Skeletal muscle cell (primary cell): ENCODE measurements at regions not wholly inside any gene's neighbourhood (a gene's known extent, or its start where the extent isn't known, plus 50 kb on each side); places are given as distances from the start of the nearest gene placed in this dataset.

Experiments
- DNase-seq: peaks from one replicate; pipeline ENCODE4 v3.0.0-alpha.2; 2010; ENCODE audit warnings: low read depth
- H3K4me3 ChIP-seq: 2 replicates; pipeline ENCODE4 v1.5.1; 2011; ENCODE audit warnings: low read depth, mild to moderate bottlenecking, control low read depth, low read length, moderate library complexity

DNA sequence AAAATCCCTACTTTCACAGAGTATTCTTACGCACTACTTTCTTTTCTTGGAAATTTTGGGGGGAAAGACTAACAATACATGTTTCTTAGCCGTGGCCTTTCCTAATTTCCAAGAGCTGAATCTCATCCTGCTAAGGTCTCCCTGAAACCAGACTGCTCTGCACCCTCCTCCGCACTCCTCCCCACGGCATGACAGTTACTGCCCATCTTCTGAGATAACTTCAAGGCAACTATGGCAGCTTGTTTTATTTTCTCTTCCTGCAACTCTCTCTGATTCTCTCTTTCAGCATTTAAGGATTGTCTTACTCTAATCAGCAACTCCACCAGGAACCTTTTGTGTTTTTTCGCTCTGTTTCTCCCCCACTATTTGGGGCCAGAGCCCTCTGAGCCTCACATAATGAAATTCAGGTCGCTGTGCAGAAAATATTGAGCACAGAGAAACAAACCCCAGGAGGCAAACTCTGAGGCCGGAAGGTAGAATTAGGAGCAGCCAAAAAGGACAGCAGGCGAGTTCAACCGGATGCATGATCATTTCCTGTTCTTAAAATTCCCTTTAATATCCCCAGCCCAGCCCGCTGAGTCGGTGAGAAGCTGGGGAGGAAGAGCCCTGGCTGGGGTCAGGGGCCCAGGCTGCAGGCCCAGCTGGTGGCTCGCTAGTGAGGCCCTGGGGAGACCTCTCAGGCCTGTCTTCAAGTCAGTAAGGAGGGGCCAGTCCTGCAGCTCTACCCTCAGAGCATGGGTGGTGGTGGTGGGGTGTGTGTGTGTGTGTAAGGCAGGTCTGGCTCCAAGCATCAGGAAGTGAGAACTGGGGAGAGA, 213.6 kb upstream of the S1PR3 start:
- no peak overlapping the region for H3K4me3 ChIP-seq
- no peak for DNase-seq

DNA sequence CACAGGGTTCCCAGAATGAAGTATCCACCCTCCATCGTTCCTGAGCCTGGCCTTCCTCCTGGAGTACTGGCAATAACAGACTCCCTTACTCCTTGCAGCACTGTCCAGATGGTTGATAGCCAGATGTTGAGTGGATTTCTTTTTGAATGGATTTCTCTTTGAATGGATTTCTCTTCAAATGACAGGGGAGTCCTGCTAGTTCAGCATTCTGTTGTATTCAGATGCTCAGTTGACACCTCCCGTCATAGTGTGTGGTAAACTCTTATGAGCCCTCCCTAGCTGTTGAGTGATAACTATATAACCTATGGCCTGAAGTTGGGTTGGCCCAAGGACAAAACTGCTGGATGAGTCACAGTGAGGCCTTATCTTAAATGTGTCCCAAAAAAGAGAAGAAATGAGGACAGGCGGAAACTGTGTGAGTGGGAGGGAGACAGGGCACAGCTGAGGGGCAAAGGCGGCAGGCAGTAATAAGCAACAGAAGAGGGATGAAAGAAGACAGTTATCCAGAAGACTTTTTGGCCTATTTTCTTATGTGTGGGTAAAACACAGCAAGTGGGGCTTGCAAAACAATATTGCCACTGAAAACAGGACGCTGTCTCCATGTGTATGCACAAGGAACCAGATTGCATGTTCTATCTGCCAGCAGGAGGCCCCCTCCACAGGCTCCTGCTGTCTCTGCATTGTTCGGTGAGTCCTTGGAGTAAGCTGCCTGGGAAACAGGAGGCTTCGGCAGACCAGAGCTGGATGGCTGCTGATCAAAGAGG, 209.5 kb upstream of the S1PR3 start:
- no peak overlapping the region for H3K4me3 ChIP-seq
- DNase-seq = no peak

DNA sequence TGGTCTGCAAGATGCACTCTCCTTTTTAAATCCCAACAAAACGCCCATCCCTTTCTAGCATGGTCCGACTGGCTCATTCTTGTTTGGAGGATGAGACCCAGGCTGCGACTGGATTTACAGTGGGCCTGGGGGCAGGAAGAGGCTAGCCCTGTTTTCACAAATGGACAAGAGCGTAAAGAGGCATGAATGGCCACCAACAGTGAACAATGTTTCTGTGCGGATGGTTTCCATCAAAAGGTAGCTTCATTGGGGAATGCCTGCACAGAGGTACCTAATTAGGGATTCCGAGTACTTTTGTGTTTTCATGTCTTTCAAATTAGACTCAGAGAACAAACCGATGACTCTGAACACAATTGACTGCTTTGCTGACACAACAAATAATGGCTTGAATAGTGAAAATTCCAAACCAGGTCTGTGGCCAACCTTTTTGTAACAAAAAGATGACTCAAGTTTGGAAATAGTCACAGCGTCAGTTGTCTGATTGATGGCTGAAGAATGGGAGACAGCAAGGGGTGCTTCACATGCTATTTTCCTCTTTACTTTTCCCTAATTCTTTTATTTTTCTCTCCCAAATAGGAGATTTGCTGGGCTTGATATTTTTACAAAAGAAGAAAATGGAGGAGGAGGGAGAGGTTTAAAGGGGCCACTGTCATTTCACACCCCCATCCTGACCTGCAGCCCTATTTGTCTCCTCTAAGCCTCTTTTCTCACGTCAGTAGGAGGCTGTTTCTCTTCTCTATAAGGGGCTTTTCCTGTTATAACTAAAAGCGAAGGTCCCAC, 208.1 kb upstream of the S1PR3 start:
- no peak overlapping the region for H3K4me3 ChIP-seq
- no peak for DNase-seq

DNA sequence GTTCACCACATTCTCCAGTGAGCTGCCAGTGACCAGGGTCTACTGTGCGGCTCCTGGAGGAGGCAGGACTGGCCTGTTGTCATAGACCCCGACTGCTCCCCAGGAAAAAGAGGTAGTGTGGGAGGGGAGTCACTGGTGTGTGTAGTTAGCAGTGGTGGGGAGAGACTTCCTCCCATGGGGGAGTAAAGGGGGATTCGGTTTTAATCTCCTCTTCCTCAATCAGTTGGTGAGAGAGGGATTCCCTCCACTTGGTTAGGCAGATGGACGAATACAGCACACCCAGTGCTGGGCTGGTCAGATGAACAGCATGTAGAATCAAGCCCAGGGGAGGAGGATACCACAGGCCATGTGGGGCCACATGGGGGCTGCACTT, 207.6 kb upstream of the S1PR3 start:
- DNase-seq = no peak

DNA sequence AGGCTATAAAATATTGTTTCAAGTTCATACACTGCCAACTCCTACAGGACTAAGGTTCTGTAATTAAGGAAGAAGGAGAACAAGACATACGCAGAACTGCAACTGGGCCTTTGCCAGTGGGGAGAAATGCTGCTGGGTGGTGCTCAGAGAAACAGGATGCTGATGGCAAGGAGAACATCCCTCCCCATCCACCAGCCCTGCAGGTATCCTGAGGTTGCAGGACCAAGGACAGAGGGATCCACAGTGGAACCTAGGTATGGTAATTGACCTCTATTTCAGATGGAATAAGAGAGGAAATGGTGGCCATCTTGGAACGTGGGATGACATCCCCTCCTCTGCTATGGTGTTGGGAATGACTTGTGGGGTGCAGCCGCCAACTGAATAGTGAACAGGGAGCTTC, 206.3 kb upstream of the S1PR3 start:
- no peak for DNase-seq
- H3K4me3 ChIP-seq = no peak overlapping the region

More for the DNA sequence above, 207.6 kb upstream of the S1PR3 start:
- no peak overlapping the region for H3K4me3 ChIP-seq

DNA sequence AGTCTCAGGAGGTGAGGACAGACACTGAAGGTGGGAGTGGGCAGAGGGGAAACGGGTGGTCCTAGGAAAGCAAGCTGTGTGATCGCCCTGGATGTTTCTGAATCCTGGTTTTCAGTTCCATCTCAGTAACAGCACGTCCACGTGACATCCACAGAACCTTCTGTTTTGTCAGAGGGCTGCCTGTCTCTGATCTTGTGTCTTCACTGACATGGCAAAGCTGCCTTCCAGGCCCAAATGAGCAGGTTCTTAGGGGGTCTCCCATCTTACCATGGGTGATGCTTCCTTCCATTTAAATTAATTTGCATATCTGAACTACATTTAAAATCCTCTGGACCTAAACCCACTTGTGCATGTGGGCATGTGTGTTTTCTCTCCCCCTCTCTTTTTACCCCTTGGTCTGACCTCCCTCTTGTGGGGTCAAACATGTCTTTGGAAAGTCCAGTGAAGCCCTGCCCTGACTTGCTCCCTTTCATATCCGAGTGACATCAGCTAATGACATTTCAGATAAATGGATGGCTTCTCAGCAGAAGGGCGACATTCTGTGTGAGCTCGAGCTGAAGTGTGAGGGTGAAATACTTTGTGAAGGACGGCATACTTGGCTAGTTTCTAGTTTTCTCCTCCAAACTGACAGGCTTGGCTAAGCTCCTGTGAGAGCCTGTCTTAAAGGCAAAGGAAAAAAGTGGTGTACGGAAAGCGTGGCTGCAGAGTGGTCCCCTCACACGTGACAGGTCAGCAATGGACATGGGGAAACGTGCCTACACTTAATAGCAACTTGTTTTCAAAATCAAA, 204.8 kb upstream of the S1PR3 start:
- no peak overlapping the region for H3K4me3 ChIP-seq
- DNase-seq = no peak

DNA sequence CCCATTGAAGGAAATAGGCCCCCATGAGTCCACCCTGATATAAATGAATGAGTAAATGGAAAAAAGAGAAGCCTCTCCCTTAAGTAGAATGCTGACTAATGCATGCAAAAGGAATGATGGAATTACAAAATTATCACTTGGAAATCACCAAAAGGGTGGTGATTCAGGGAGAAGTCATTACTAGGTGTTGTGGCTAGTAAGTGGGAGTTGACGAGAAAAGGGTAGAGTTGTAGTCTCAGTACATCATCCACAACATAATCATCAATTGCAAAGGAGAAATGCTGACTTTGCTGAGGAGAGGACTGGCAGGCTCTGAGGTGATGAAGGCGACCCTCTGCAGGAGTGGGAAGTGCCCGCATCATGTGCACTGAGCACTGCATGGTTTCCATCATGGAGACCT, 201.5 kb upstream of the S1PR3 start:
- no peak for DNase-seq
- H3K4me3 ChIP-seq = no peak overlapping the region

DNA sequence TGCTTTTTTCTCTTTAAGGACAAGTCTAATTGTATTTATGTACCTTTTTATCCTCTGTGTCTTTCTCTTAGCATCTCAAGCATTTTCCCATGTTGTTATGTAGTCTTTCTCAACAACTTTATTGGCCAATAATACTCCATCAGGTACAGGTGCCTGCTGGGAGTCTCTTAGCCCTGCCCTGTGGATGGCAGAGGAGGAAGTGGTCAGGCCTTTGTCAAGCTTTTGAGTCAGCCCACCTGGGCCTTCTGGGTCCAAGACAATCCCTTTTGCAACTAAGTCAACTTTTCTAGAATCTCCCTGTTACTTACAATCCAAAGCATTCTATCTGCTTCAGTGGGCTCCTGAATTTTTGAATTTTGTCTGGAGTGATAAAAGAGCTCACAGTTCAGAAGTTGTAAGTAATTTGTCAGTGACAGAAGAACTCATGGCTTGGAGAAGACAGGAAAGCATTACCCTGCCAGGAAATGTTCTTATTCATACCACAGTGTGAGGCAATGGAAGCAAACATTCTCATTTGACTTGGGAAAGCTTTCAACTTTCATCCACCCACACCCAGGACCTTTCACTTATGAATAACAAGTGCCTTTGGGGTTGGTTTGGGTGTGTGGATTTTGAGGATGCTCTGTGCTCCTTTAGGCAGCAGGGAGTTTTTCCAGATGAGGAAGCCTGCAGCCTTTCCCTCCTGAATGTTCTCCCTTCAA, 200.0 kb upstream of the S1PR3 start:
- DNase-seq = peak; percentile 89
- no peak overlapping the region for H3K4me3 ChIP-seq

DNA sequence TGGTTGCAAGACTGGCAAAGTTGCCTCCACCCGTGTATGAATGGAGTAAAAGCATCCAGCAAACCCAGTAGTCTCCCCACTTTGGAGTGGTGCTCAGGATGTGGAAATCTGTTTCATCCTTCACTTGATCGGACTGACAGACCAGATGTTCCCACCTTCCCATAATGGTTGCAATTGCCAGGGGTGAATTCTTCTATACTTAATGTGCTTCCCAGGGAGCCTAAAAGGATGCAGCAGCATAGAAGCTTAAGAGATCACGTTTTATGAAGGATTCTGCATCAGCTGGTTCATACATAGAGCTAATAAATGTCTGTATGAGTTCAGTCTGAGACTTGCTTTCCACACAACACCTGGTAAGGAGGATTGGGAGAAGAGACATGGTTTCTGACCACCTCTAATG, 198.8 kb upstream of the S1PR3 start:
- no peak overlapping the region for H3K4me3 ChIP-seq
- peak; percentile 52 for DNase-seq

DNA sequence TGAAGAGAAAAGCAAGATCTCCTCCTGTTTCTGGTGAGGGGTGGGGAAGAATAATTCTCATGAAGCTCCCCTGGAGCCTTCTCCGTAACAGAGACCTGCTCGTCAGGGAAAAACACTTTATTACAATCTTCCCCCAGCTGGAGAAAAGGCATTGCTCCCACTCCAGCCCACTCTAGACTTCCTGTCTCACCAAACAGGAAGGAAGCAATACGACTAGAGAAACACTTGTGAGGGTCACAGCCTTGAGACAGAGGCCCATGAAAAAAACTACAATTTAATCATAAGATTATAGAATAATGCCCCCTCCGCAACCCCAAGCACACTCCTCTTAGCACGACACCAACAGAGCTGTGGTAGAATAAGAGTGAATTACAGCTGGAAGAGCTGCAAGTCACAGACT, 197.2 kb upstream of the S1PR3 start:
- no peak for DNase-seq

DNA sequence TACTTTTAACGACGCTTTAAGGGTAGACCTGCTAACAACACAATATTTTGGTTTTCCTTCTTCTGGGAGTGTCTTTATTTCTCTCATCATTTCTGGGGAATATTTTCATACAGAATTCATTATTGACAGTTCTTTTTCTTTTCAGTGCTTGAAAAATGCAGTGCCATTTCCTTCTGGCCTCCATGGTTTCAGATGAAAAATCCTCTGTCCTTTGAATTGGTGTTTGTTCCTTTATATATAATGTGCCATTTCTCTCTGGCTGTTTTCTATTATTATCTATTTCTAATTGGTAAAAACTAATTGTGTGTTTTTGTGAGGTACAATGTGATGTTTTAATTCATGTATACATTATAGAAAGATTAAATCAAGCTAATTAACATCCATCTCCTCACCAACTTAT, 194.3 kb upstream of the S1PR3 start:
- no peak overlapping the region for H3K4me3 ChIP-seq
- DNase-seq = no peak

More for the DNA sequence above, 197.2 kb upstream of the S1PR3 start:
- no peak overlapping the region for H3K4me3 ChIP-seq

DNA sequence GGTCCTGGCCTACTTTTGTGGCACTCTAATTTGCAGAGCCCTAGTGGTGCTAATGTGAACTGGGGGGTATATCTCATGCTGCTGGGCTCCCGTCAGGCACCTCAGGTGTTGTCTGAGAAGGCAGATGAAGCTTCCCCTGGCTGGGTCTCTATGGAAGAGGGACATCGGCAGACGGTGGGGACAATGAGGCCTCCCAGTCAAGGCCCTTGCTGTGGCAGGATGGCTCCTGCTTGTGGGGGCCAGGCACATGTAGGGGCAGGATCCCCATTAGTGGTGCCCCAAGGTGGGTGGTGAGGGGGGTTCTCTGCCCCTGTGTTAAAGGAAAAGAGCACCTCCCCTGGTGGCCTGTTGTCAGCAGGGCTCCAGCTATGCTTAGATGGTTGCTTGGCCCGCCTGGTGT, 192.8 kb upstream of the S1PR3 start:
- no peak for DNase-seq
- H3K4me3 ChIP-seq = no peak overlapping the region

DNA sequence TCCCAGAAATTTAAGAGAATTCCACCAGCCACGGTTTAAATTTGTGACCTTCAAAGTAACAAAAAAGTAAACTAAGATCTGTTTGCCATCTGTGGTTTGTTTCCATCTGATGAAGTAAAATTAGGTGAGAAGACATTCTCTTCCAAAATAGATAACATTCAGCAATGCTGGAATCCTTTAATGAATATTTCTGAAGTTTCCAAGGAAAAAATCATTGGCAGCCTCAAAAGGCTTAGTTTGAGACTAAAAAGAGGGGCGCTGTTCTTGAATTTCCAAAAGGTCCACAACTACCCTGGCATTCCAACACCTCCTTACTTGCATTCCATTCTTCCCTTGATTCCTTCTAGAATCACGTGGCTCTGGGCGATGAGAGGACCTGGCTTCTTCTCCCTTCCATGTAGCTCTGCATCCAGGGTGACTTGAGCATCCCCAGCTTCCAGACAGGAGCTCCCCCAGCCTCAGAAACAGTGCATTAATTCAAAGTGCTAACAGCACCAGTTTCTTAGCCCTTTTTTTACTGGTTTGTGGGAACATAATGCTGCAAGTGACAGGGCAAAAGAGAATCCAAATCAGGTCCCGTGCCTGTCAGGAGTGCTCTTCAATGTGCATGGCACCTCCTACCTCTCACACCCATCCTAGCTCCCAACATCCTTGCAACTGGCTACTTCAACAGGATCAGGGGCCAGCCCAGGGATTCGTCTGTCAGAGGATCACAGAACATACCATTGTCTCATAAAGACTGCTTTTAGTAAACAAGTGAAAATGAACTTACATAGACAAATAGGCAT, 191.5 kb upstream of the S1PR3 start:
- DNase-seq = no peak
- H3K4me3 ChIP-seq = no peak overlapping the region

DNA sequence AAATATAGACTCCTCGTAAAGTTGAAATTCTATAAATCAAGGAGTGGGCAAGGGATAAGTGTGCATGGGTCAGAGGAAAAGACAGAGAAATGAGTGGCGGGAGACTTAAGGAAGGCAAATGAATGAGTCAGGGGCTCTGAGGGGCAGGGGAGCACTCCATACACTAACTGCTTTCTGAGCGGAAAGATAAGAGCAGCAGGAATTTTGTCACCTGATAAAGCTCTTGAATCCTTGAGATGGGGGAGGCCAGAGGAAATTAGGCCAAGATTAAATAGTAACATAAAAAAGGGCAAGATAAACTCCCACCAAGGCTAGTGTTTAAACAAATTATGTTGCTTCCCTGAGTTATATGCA, 191.0 kb upstream of the S1PR3 start:
- H3K4me3 ChIP-seq = no peak overlapping the region
- no peak for DNase-seq

DNA sequence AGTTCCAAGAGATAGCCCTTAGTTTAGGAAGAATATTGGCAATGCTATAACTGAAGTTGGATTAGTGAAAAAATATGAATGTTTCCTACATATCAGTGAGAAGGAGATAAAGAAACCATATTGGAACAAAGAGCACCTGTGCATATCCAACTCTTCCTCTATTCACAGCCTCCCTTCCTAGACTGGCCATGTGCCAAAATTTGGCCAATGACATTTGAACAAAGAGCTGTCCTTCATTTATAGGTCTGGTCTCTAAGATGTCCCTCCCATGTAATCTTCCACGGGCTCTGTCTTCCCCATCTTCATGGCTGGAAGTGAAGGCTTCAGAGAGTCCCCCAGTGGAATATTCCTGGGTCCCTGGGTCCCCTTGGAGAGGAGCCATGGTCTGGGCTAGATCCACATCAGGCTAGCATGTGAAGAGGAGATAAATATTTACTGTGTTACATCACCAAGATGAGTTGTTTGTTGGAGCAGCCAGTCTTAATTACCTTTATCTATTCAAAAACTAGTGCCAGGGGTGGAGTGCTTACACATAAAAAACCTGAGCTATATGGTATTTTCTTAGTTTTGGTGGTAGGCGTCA, 190.0 kb upstream of the S1PR3 start:
- H3K4me3 ChIP-seq = no peak overlapping the region
- no peak for DNase-seq

DNA sequence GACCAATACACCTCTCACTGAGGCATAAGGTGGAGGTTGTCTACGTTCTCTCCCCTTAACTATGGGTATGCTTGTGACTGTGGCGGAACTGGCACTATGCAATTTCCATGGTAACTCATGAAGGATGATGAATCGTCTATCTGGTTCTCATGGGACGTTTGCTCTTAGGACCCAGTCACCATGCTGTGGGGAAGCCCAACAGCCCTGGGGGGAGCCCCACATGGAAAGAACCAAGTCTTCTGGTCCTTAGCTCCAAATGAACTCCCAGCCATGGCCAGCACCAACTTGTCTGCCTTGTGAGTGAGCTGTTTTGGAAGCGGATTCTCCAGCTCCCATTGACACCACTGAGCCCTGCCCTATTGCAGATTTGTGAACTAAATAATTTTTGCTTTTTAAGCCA, 188.7 kb upstream of the S1PR3 start:
- H3K4me3 ChIP-seq = no peak overlapping the region
- DNase-seq = no peak

DNA sequence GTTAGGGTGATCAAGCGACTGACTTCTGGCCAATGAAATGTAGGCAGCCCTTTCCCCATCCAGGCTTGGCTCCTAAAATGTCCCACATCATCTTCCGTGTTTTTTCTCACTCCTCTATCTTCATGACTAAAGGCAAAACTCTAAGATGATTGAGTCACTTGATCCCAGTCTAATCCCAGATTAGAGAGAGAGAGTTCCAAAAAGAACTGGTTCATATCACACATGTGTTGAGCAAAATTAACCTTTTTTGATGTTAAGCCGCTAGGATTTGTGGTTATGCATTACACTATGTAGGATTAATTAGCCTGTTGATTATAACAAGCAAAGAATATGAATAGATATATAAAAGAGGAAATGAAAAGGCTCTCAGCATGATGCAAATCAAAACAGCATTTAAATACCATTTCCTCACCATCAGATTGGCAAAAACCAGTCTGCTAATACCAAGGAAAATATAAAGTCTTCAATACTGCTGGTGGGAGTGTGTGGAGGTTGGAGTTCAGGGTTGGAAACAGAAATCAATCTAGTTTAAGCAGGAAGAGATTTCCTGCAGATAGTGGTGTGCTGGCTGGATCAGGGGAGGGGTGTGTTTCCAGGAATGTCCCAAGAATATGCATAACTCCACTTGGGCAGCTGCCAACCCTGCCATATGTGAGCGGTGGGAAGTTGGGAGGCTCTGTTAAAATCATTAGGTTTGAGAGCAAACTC, 187.6 kb upstream of the S1PR3 start:
- no peak overlapping the region for H3K4me3 ChIP-seq
- DNase-seq = no peak

DNA sequence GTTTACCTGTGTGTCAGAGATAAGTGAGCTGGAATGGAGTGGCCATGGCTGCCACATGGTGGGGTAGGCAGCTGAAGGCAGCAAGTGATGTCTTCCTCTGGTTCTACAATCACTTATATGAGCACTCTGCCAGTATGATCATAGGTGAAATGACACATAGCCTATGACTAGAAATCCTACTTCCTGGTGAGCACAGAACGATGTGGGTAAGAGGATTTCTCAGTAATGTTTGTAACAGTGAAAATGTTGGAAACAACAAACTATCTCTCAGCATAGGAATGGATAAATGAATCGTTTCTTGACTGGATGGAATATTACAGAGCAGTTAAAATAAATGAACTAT, 187.0 kb upstream of the S1PR3 start:
- no peak for DNase-seq
- H3K4me3 ChIP-seq = no peak overlapping the region
